Trophoblast cell (in vitro differentiated cells and primary cell): ENCODE measurements at regions not wholly inside any gene's neighbourhood (a gene's known extent, or its start where the extent isn't known, plus 50 kb on each side); places are given as distances from the start of the nearest gene placed in this dataset.

Source experiments
- DNase-seq, 2 donors: peaks; one replicate each; pipeline ENCODE4 v3.0.0-alpha.2; 2016
- H2AFZ ChIP-seq: 2 replicates; pipeline ENCODE4 v1.6.1; 2013; ENCODE audit warnings: low read length, moderate library complexity, mild to moderate bottlenecking; ENCODE audit not compliant: insufficient read depth, poor library complexity
- H2AK5ac ChIP-seq: 2 replicates; pipeline ENCODE4 v1.6.1; 2013; ENCODE audit warnings: mild to moderate bottlenecking, low read length
- H2BK120ac ChIP-seq: 2 replicates; pipeline ENCODE4 v1.6.1; 2013; ENCODE audit warnings: low read length, mild to moderate bottlenecking, moderate library complexity; ENCODE audit not compliant: insufficient read depth, poor library complexity
- H2BK12ac ChIP-seq: 2 replicates; pipeline ENCODE4 v1.6.1; 2013; ENCODE audit warnings: mild to moderate bottlenecking, low read length, moderate library complexity
- H2BK5ac ChIP-seq: 2 replicates; pipeline ENCODE4 v1.6.1; 2013; ENCODE audit warnings: low read length, low read depth, moderate library complexity, mild to moderate bottlenecking; ENCODE audit not compliant: poor library complexity
- H3K14ac ChIP-seq: 2 replicates; pipeline ENCODE4 v1.6.1; 2013; ENCODE audit warnings: mild to moderate bottlenecking, low read length
- H3K18ac ChIP-seq: 2 replicates; pipeline ENCODE4 v1.6.1; 2013; ENCODE audit warnings: mild to moderate bottlenecking, low read length
- H3K23ac ChIP-seq: 2 replicates; pipeline ENCODE4 v1.6.1; 2013; ENCODE audit warnings: low read length
- H3K27ac ChIP-seq: 2 replicates; pipeline ENCODE4 v1.5.1; 2013; ENCODE audit warnings: low read depth, mild to moderate bottlenecking, inconsistent platforms, low read length, moderate library complexity
- H3K27me3 ChIP-seq: 2 replicates; pipeline ENCODE4 v1.6.1; 2013; ENCODE audit warnings: inconsistent platforms, mild to moderate bottlenecking, low read length, moderate library complexity; ENCODE audit not compliant: insufficient read depth
- H3K36me3 ChIP-seq, 2 experiments: 1 replicate in 1 of 2; 2 replicates in 1 of 2; pipeline ENCODE4 v1.6.1; 2013; ENCODE audit warnings: low read length in 2 of 2, mild to moderate bottlenecking in 2 of 2, moderate library complexity in 1 of 2; ENCODE audit not compliant: insufficient read depth in 2 of 2, control insufficient read depth in 1 of 2
- H3K4ac ChIP-seq: 2 replicates; pipeline ENCODE4 v1.6.1; 2013; ENCODE audit warnings: low read depth, mild to moderate bottlenecking, low read length, moderate library complexity
- H3K4me1 ChIP-seq, 2 experiments: 1 replicate in 1 of 2; 2 replicates in 1 of 2; pipeline ENCODE4 v1.6.1; 2013; ENCODE audit warnings: low read length in 2 of 2, mild to moderate bottlenecking in 2 of 2, moderate library complexity in 1 of 2; ENCODE audit not compliant: insufficient read depth in 2 of 2, control insufficient read depth in 1 of 2
- H3K4me2 ChIP-seq: 2 replicates; pipeline ENCODE4 v1.6.1; 2013; ENCODE audit warnings: inconsistent platforms, mild to moderate bottlenecking, low read length, moderate library complexity
- H3K4me3 ChIP-seq: 2 replicates; pipeline ENCODE4 v1.5.1; 2013; ENCODE audit warnings: mild to moderate bottlenecking, low read depth, low read length, inconsistent platforms
- H3K79me1 ChIP-seq: one replicate; pipeline ENCODE4 v1.6.1; 2013; ENCODE audit warnings: low read length
- H3K79me2 ChIP-seq: 2 replicates; pipeline ENCODE4 v1.6.1; 2013; ENCODE audit warnings: low read length, mild to moderate bottlenecking; ENCODE audit not compliant: control insufficient read depth, insufficient read depth, poor library complexity
- H3K9ac ChIP-seq: 2 replicates; pipeline ENCODE4 v1.6.1; 2013; ENCODE audit warnings: mild to moderate bottlenecking, low read length
- H3K9me3 ChIP-seq: 2 replicates; pipeline ENCODE4 v1.6.1; 2013; ENCODE audit warnings: low read depth, mild to moderate bottlenecking, control low read depth, inconsistent platforms, low read length; ENCODE audit not compliant: insufficient read depth
- H4K12ac ChIP-seq: 2 replicates; pipeline ENCODE4 v1.6.1; 2013; ENCODE audit warnings: low read depth, mild to moderate bottlenecking, low read length, moderate library complexity
- H4K8ac ChIP-seq: 2 replicates; pipeline ENCODE4 v1.6.1; 2013; ENCODE audit warnings: low read depth, mild to moderate bottlenecking, low read length, moderate library complexity
- H4K91ac ChIP-seq: one replicate; pipeline ENCODE4 v1.6.1; 2013; ENCODE audit warnings: low read depth, mild to moderate bottlenecking, low read length, moderate library complexity
- WGBS: extraction: QIAGEN DNeasy Blood & Tissue Kit; methylation state at CpG from one replicate; pipeline ENCODE4 v1.1.7; 2013; ENCODE audit warnings: missing lambda C conversion rate; ENCODE audit not compliant: insufficient read length, insufficient coverage; ENCODE audit errors: extremely low coverage; 5-methylcytosine and 5-hydroxymethylcytosine counted together

GRCh38 chr6:77180326-77180725 is 283.0 kb downstream of the HTR1B start:
- no peak overlapping the region for H3K14ac ChIP-seq
- H3K4me2 ChIP-seq, result no peak overlapping the region
- H2AFZ ChIP-seq, result no peak overlapping the region
- no peak overlapping the region for H4K12ac ChIP-seq
- no peak overlapping the region for H2BK5ac ChIP-seq
- H3K9ac ChIP-seq, result no peak overlapping the region
- no peak overlapping the region for H3K23ac ChIP-seq
- H3K36me3 ChIP-seq, result no peaks in the 10 kb centered on the region
- no peaks in the 10 kb centered on the region for H3K27me3 ChIP-seq
- no peak overlapping the region for H2BK120ac ChIP-seq
- H3K79me1 ChIP-seq, result no peaks in the 10 kb centered on the region
- H3K4me3 ChIP-seq, result no peak overlapping the region
- no peak overlapping the region for H4K8ac ChIP-seq
- no peaks in the 10 kb centered on the region for H3K9me3 ChIP-seq
- no CpG with 5 or more reads among the region's 3 CpGs for WGBS
- no peak overlapping the region for H3K18ac ChIP-seq
- H3K27ac ChIP-seq, result no peak overlapping the region
- H2BK12ac ChIP-seq, result no peak overlapping the region
- no peaks in the 10 kb centered on the region for H3K4me1 ChIP-seq
- H4K91ac ChIP-seq, result no peak overlapping the region
- no peak for DNase-seq
- no peaks in the 10 kb centered on the region for H3K79me2 ChIP-seq
- H3K4ac ChIP-seq, result no peak overlapping the region
- H2AK5ac ChIP-seq, result no peak overlapping the region

GRCh38 chr6:77178821-77179220 is 284.5 kb downstream of the HTR1B start:
- H3K79me1 ChIP-seq, result no peaks in the 10 kb centered on the region
- H2BK12ac ChIP-seq, result no peak overlapping the region
- no peak overlapping the region for H3K4me2 ChIP-seq
- no peak overlapping the region for H4K8ac ChIP-seq
- H2BK120ac ChIP-seq, result no peak overlapping the region
- H3K4me3 ChIP-seq, result no peak overlapping the region
- H3K9me3 ChIP-seq, result no peaks in the 10 kb centered on the region
- H3K4ac ChIP-seq, result no peak overlapping the region
- no peak overlapping the region for H3K18ac ChIP-seq
- no peak overlapping the region for H3K27ac ChIP-seq
- H3K23ac ChIP-seq, result no peak overlapping the region
- no peak overlapping the region for H2AFZ ChIP-seq
- H3K36me3 ChIP-seq, result no peaks in the 10 kb centered on the region
- H3K79me2 ChIP-seq, result no peaks in the 10 kb centered on the region
- no peaks in the 10 kb centered on the region for H3K4me1 ChIP-seq
- no peak overlapping the region for H2BK5ac ChIP-seq
- H3K27me3 ChIP-seq, result no peaks in the 10 kb centered on the region
- no peak overlapping the region for H4K12ac ChIP-seq
- no peak overlapping the region for H3K9ac ChIP-seq
- no CpG with 5 or more reads among the region's 2 CpGs for WGBS
- no peak overlapping the region for H3K14ac ChIP-seq
- DNase-seq, result no peak
- no peak overlapping the region for H4K91ac ChIP-seq
- no peak overlapping the region for H2AK5ac ChIP-seq

GRCh38 chr6:77177470-77177869 is 285.8 kb downstream of the HTR1B start:
- no peaks in the 10 kb centered on the region for H3K79me1 ChIP-seq
- H3K14ac ChIP-seq, result no peak overlapping the region
- H3K27me3 ChIP-seq, result no peaks in the 10 kb centered on the region
- no peak overlapping the region for H2AK5ac ChIP-seq
- no peaks in the 10 kb centered on the region for H3K9me3 ChIP-seq
- no peak overlapping the region for H3K4me2 ChIP-seq
- no peaks in the 10 kb centered on the region for H3K4me1 ChIP-seq
- H3K18ac ChIP-seq, result no peak overlapping the region
- H2BK5ac ChIP-seq, result no peak overlapping the region
- no peak overlapping the region for H3K4me3 ChIP-seq
- no peak overlapping the region for H3K4ac ChIP-seq
- H4K12ac ChIP-seq, result no peak overlapping the region
- no peak overlapping the region for H2BK120ac ChIP-seq
- no peak overlapping the region for H3K9ac ChIP-seq
- H3K79me2 ChIP-seq, result no peaks in the 10 kb centered on the region
- no peak overlapping the region for H3K27ac ChIP-seq
- H3K23ac ChIP-seq, result no peak overlapping the region
- DNase-seq, result no peak
- no peak overlapping the region for H2AFZ ChIP-seq
- peaks cover 0 to 2% of the 10 kb centered on the region in 2 experiments for H3K36me3 ChIP-seq
- H4K91ac ChIP-seq, result no peak overlapping the region
- H4K8ac ChIP-seq, result no peak overlapping the region
- H2BK12ac ChIP-seq, result no peak overlapping the region

GRCh38 chr6:77173472-77174074 is 289.7 kb downstream of the HTR1B start:
- Histone ChIP-seq H3K4me3 (no peak overlapping the region), H3K4me2 (no peak overlapping the region), H4K8ac (no peak overlapping the region), H4K12ac (no peak overlapping the region), H3K79me1 (no peaks in the 10 kb centered on the region), H3K9me3 (no peaks in the 10 kb centered on the region), H2BK120ac (no peak overlapping the region), H2AK5ac (no peak overlapping the region), H3K18ac (no peak overlapping the region), H3K4ac (no peak overlapping the region), H3K14ac (no peak overlapping the region), H3K79me2 (no peaks in the 10 kb centered on the region), H2BK12ac (no peak overlapping the region), H3K27me3 (no peaks in the 10 kb centered on the region), H3K27ac (no peak overlapping the region), H3K4me1 (no peaks in the 10 kb centered on the region), H3K9ac (no peak overlapping the region), H2BK5ac (no peak overlapping the region), H3K23ac (no peak overlapping the region), H4K91ac (no peak overlapping the region), H2AFZ (no peak overlapping the region), H3K36me3 (peaks cover 0 to 2% of the 10 kb centered on the region in 2 experiments)
- DNase-seq, result peak in 1 of 2 donors; percentile 4
- no CpG with 5 or more reads among the region's 7 CpGs for WGBS
